ENCODE measurements at regions not wholly inside any gene's neighbourhood (a gene's known extent, or its start where the extent isn't known, plus 50 kb on each side); places are given as distances from the start of the nearest gene placed in this dataset.

GRCh38 chrX:45309801-45310200 lies 109.1 kb upstream of the DIPK2B start:
- no peaks in the 10 kb centered on the region for H3K36me3 ChIP-seq (ENCODE audit: control insufficient read depth, insufficient read depth, low read length)
- H3K27me3 ChIP-seq (ENCODE audit: control insufficient read depth, insufficient read depth, low read length): no peaks in the 10 kb centered on the region
- POLR2A ChIA-PET: no interaction called here
- intact Hi-C loops (cut with micrococcal nuclease; ENCODE audit: unreplicated experiment) (no loop called here), in situ Hi-C loops (cut with HindIII; ENCODE audit: low pct_unique_long_range_greater_than_20kb, low sequenced_read_pairs) (no loop called here)
- no peak overlapping the region for H3K4me3 ChIP-seq (ENCODE audit: low read depth in 2 of 2, low read length in 2 of 2)
- no TSS peak for BruUV-seq (replicated peaks)
- H3K4me1 ChIP-seq (ENCODE audit: control insufficient read depth, insufficient read depth, low read length): no peaks in the 10 kb centered on the region
- CTCF ChIA-PET: no interaction called here
- no peak overlapping the region for H3K27ac ChIP-seq (ENCODE audit: low read length)
- H3K9me3 ChIP-seq (ENCODE audit: control insufficient read depth, insufficient read depth, low read depth, low read length): peaks cover 2% of the 10 kb centered on the region; the same call in 1 of the 2 replicates
- TF ChIP-seq TCF7L2 (IDR thresholded peaks at IDR 0.05; ENCODE audit: low read depth, low read length): no peak
- TF ChIP-seq SIN3A (IDR thresholded peaks at IDR 0.05; ENCODE audit: borderline replicate concordance, insufficient read depth, low read depth, low read length): no peak
- no peak for TF ChIP-seq CTCF (IDR thresholded peaks at IDR 0.05)
- TF ChIP-seq REST (IDR thresholded peaks at IDR 0.05; ENCODE audit: insufficient read depth in 1 of 2, low read depth in 2 of 2, low read length in 1 of 2): no peak
- TF ChIP-seq POLR2AphosphoS5 (IDR thresholded peaks at IDR 0.05; ENCODE audit: low read depth, low read length): no peak
- no peak for ATAC-seq
- no peak for DNase-seq (ENCODE audit: low read depth, low spot score)

- in situ Hi-C loops (cut with HindIII; ENCODE audit: low pct_unique_long_range_greater_than_20kb, low sequenced_read_pairs): no loop called here
- intact Hi-C loops (cut with micrococcal nuclease; ENCODE audit: unreplicated experiment): no loop called here
- no peak overlapping the region for H3K4me3 ChIP-seq (ENCODE audit: low read depth in 2 of 2, low read length in 2 of 2)
- ATAC-seq (no peak), DNase-seq (ENCODE audit: low read depth, low spot score) (no peak)
- CTCF ChIA-PET: no interaction called here
- H3K4me1 ChIP-seq (ENCODE audit: control insufficient read depth, insufficient read depth, low read length): no peaks in the 10 kb centered on the region
- H3K36me3 ChIP-seq (ENCODE audit: control insufficient read depth, insufficient read depth, low read length): no peaks in the 10 kb centered on the region
- no TSS peak for BruUV-seq (replicated peaks)
- H3K9me3 ChIP-seq (ENCODE audit: control insufficient read depth, insufficient read depth, low read depth, low read length): no peaks in the 10 kb centered on the region
- TF ChIP-seq CTCF (IDR thresholded peaks at IDR 0.05): no peak
- no peak for TF ChIP-seq REST (IDR thresholded peaks at IDR 0.05; ENCODE audit: insufficient read depth in 1 of 2, low read depth in 2 of 2, low read length in 1 of 2)
- no peaks in the 10 kb centered on the region for H3K27me3 ChIP-seq (ENCODE audit: control insufficient read depth, insufficient read depth, low read length)
- POLR2A ChIA-PET: no interaction called here
- H3K27ac ChIP-seq (ENCODE audit: low read length): no peak overlapping the region
Measured at GRCh38 chrX:45309096-45309495, 108.4 kb upstream of the DIPK2B start.

Data from Panc1 (cell line).